Liver (tissue), 8 donors: ENCODE measurements at regions not wholly inside any gene's neighbourhood (a gene's known extent, or its start where the extent isn't known, plus 50 kb on each side); places are given as distances from the start of the nearest gene placed in this dataset.

Experiments used
- DNase-seq: peaks from one replicate; pipeline ENCODE4 v3.0.0-alpha.2; 2017; ENCODE audit warnings: low spot score
- H3K27ac ChIP-seq, 2 donors: one replicate each; pipeline ENCODE4 v1.7.0; 2013; ENCODE audit warnings: inconsistent platforms in 2 of 2, low read length in 2 of 2, control low read depth in 1 of 2, low read depth in 1 of 2, mild to moderate bottlenecking in 1 of 2
- H3K27me3 ChIP-seq, 4 donors: one replicate each; pipeline versions ENCODE4 v1.6.1 to v1.7.0; 2013; ENCODE audit warnings: low read length in 3 of 4, inconsistent platforms in 1 of 4, mild to moderate bottlenecking in 1 of 4, moderate library complexity in 1 of 4; ENCODE audit not compliant: control insufficient read depth in 4 of 4, insufficient read depth in 4 of 4
- H3K36me3 ChIP-seq, 4 donors: one replicate each; pipeline versions ENCODE4 v1.6.1 to v1.7.0; 2013; ENCODE audit warnings: low read length in 3 of 4, mild to moderate bottlenecking in 3 of 4, low read depth in 1 of 4, moderate library complexity in 1 of 4; ENCODE audit not compliant: control insufficient read depth in 4 of 4, insufficient read depth in 3 of 4
- H3K4me1 ChIP-seq, 4 donors: one replicate each; pipeline versions ENCODE4 v1.6.1 to v1.7.0; 2013; ENCODE audit warnings: low read length in 3 of 4, mild to moderate bottlenecking in 3 of 4, moderate library complexity in 1 of 4; ENCODE audit not compliant: control insufficient read depth in 4 of 4, insufficient read depth in 4 of 4
- H3K4me3 ChIP-seq, 3 donors: one replicate each; pipeline versions ENCODE4 v1.6.1 to v1.7.0; 2013; ENCODE audit warnings: low read length in 3 of 3, control low read depth in 1 of 3, low read depth in 1 of 3, mild to moderate bottlenecking in 1 of 3
- H3K9ac ChIP-seq, 2 donors: one replicate each; pipeline ENCODE4 v1.7.0; 2013; ENCODE audit warnings: low read length in 2 of 2, mild to moderate bottlenecking in 2 of 2, moderate library complexity in 2 of 2, control low read depth in 1 of 2, low read depth in 1 of 2
- H3K9me3 ChIP-seq, 4 donors: one replicate each; pipeline versions ENCODE4 v1.6.1 to v1.7.0; 2013; ENCODE audit warnings: low read length in 3 of 4; ENCODE audit not compliant: control insufficient read depth in 4 of 4
- ATF3 ChIP-seq: IDR thresholded peaks from 2 replicates; pipeline ENCODE4 v1.6.1; 2016; ENCODE audit warnings: antibody characterized with exemption
- CTCF ChIP-seq: fragments of 150-350 bp; IDR thresholded peaks from 2 replicates; pipeline ENCODE4 v1.5.1; 2017; ENCODE audit warnings: improper control_type of control experiment, low read depth, low read length; ENCODE audit not compliant: missing input control
- EGR1 ChIP-seq, 2 donors: IDR thresholded peaks; 2 replicates each; pipeline ENCODE4 v1.6.1; 2016 to 2018; ENCODE audit warnings: antibody characterized with exemption in 2 of 2, low read depth in 2 of 2
- FOXA1 ChIP-seq: IDR thresholded peaks from 2 replicates; pipeline ENCODE4 v1.6.1; 2016; ENCODE audit warnings: antibody characterized with exemption
- FOXA2 ChIP-seq: IDR thresholded peaks from 2 replicates; pipeline ENCODE4 v1.6.1; 2016; ENCODE audit warnings: antibody characterized with exemption
- GABPA ChIP-seq, 2 donors: IDR thresholded peaks in 1 of 2; conservative IDR thresholded peaks in 1 of 2; 2 replicates each; pipeline ENCODE4 v1.6.1; 2016; ENCODE audit warnings: antibody characterized with exemption in 2 of 2, mild to moderate bottlenecking in 1 of 2, moderate library complexity in 1 of 2
- HNF4A ChIP-seq, 2 donors: conservative IDR thresholded peaks; 2 replicates each; pipeline ENCODE4 v1.6.1; 2016; ENCODE audit warnings: antibody characterized with exemption in 2 of 2, mild to moderate bottlenecking in 2 of 2
- HNF4G ChIP-seq: IDR thresholded peaks from 2 replicates; pipeline ENCODE4 v1.6.1; 2016; ENCODE audit warnings: antibody characterized with exemption
- JUND ChIP-seq, 2 donors: IDR thresholded peaks; 2 replicates each; pipeline ENCODE4 v1.6.1; 2016; ENCODE audit warnings: antibody characterized with exemption in 2 of 2
- MAX ChIP-seq: IDR thresholded peaks from 2 replicates; pipeline ENCODE4 v1.6.1; 2016; ENCODE audit warnings: antibody characterized with exemption
- NR2F2 ChIP-seq: IDR thresholded peaks from 2 replicates; pipeline ENCODE4 v1.6.1; 2016; ENCODE audit warnings: antibody characterized with exemption
- RAD21 ChIP-seq, 2 donors: IDR thresholded peaks; 2 replicates each; pipeline ENCODE4 v1.6.1; 2016; ENCODE audit warnings: antibody characterized with exemption in 2 of 2, mild to moderate bottlenecking in 2 of 2
- REST ChIP-seq: IDR thresholded peaks from 2 replicates; pipeline ENCODE4 v1.6.1; 2016; ENCODE audit warnings: antibody characterized with exemption, mild to moderate bottlenecking
- SP1 ChIP-seq: IDR thresholded peaks from 2 replicates; pipeline ENCODE4 v1.6.1; 2018; ENCODE audit warnings: antibody characterized with exemption, mild to moderate bottlenecking
- TAF1 ChIP-seq: conservative IDR thresholded peaks from 2 replicates; pipeline ENCODE4 v1.6.1; 2016; ENCODE audit warnings: antibody characterized with exemption, mild to moderate bottlenecking
- YY1 ChIP-seq: IDR thresholded peaks from 2 replicates; pipeline ENCODE4 v1.6.1; 2016; ENCODE audit warnings: antibody characterized with exemption, mild to moderate bottlenecking
- ZBTB33 ChIP-seq: IDR thresholded peaks from 2 replicates; pipeline ENCODE4 v1.6.1; 2016; ENCODE audit warnings: antibody characterized with exemption
- WGBS: extraction: QIAGEN DNeasy Blood & Tissue Kit; methylation state at CpG from one replicate; pipeline ENCODE4 v1.1.7; 2013; 5-methylcytosine and 5-hydroxymethylcytosine counted together
- donor health status: healthy.
- donor health status: healthy.
- donor health status: healthy.
- donor health status: healthy.
- donor health status: healthy.

GRCh38 chr18:65239787-65240186 is 511.0 kb upstream of the CDH7 start:
- DNase-seq: no peak
- Histone ChIP-seq H3K27ac (no peak overlapping the region), H3K27me3 (peaks cover 0 to 2% (median 0%) of the 10 kb centered on the region in 4 donors), H3K9ac (no peak overlapping the region), H3K9me3 (no peaks in the 10 kb centered on the region), H3K4me3 (no peak overlapping the region), H3K4me1 (no peaks in the 10 kb centered on the region), H3K36me3 (no peaks in the 10 kb centered on the region)
- WGBS: 88% methylated on average over 1 of the region's 1 CpG
- no peak for TF ChIP-seq FOXA2
- TF ChIP-seq REST: no peak
- TF ChIP-seq ATF3: no peak
- no peak for TF ChIP-seq ZBTB33
- no peak for TF ChIP-seq JUND (IDR thresholded peaks at IDR 0.05)
- TF ChIP-seq RAD21 (IDR thresholded peaks at IDR 0.05): no peak

GRCh38 chr18:65235966-65236624 is 514.7 kb upstream of the CDH7 start:
- Histone ChIP-seq H3K9ac (no peak overlapping the region), H3K4me3 (no peak overlapping the region), H3K4me1 (no peaks in the 10 kb centered on the region), H3K27ac (no peak overlapping the region), H3K27me3 (no peaks in the 10 kb centered on the region), H3K36me3 (no peaks in the 10 kb centered on the region), H3K9me3 (no peaks in the 10 kb centered on the region)
- no peak for DNase-seq
- no peak for TF ChIP-seq CTCF
- TF ChIP-seq ZBTB33: no peak
- no peak for TF ChIP-seq ATF3
- TF ChIP-seq RAD21 (IDR thresholded peaks at IDR 0.05): no peak
- TF ChIP-seq GABPA (IDR thresholded peaks at IDR 0.05 in 1 of 2, conservative IDR thresholded peaks at IDR 0.05 in 1 of 2): no peak
- TF ChIP-seq TAF1: no peak
- no peak for TF ChIP-seq SP1
- no peak for TF ChIP-seq HNF4G
- TF ChIP-seq EGR1 (IDR thresholded peaks at IDR 0.05; ENCODE audit: low read depth in 2 of 2): no peak
- no peak for TF ChIP-seq HNF4A (conservative IDR thresholded peaks at IDR 0.05)
- no peak for TF ChIP-seq FOXA2
- no peak for TF ChIP-seq REST
- no peak for TF ChIP-seq YY1
- TF ChIP-seq FOXA1: no peak
- TF ChIP-seq MAX: no peak
- TF ChIP-seq NR2F2: no peak
- WGBS: 34% methylated on average over 7 of the region's 7 CpGs
